ENCODE measurements at regions not wholly inside any gene's neighbourhood (a gene's known extent, or its start where the extent isn't known, plus 50 kb on each side); places are given as distances from the start of the nearest gene placed in this dataset.
"Not testable (repeated sequence)": the region's sequence is repeated elsewhere in the genome, so short reads cannot be mapped to it uniquely, and the experiment has no call there.

DNA sequence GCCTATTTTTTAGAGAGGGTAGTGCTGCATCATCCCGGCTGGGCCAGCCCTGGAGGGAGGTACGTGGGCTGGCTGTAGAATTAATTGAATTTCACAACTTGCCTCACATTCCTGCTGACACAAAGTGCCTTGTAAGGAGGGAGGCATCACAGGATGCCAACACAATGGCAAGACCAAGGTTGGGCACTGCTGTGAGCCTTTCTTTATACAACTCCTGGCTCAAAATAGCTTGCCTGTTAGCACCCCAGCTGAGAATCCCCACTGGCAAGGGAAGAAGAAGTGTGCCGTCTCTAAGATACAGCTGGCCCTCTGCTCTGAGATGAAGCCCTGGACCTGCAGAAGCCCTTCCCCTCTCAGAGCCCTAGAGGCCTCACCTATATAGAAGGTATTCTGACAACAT, 873.9 kb downstream of the GRID1 start:
- CTCF ChIA-PET = interaction anchor here (0.9 kb wide), 1 partner anchor 36 kb away, joined by 4 read pairs; no protein-coding TSS in a partner anchor
- H3K4me1 Mint-ChIP-seq = peaks cover 22% of the 10 kb centered on the region
- peaks cover 90% of the 10 kb centered on the region for H3K27me3 Mint-ChIP-seq (ENCODE audit: low read depth)

DNA sequence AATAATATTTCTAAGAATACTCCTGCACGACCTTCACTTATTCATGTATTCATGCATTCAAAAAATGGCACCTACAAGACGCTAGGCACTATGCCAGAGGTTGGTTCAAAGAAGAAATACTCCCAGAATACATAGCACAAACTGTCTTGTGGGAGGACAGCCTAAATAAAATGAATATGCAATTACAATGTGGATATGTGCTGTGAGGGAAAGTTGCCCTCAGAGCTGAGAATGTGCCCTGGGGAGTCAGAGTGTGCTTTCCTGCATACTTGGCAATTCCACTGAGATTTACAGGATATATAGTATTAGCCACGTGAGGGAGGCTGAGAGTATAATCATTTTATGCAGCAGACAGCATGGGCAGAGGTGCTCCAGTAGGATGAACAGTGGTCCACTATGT, 872.9 kb downstream of the GRID1 start:
- H3K4me3 Mint-ChIP-seq = no peak overlapping the region
- H3K9me3 Mint-ChIP-seq = no peaks in the 10 kb centered on the region
- TF ChIP-seq ZBTB21 (CRISPR knock-in tag; IDR thresholded peaks at IDR 0.05; ENCODE audit: borderline replicate concordance) (no peak), IRF2 (CRISPR knock-in tag; IDR thresholded peaks at IDR 0.05; ENCODE audit: borderline replicate concordance, low read depth) (no peak), TCF7 (CRISPR knock-in tag; IDR thresholded peaks at IDR 0.05; ENCODE audit: low read depth) (no peak), PRRX2 (CRISPR knock-in tag; IDR thresholded peaks at IDR 0.05) (no peak), ZNF396 (CRISPR knock-in tag; IDR thresholded peaks at IDR 0.05; ENCODE audit: borderline replicate concordance) (no peak), SMAD4 (CRISPR knock-in tag; IDR thresholded peaks at IDR 0.05) (no peak), NFATC4 (CRISPR knock-in tag; IDR thresholded peaks at IDR 0.05) (no peak), MYBL2 (CRISPR knock-in tag; IDR thresholded peaks at IDR 0.05) (no peak), E2F4 (CRISPR knock-in tag; IDR thresholded peaks at IDR 0.05; ENCODE audit: borderline replicate concordance, low read depth) (no peak)
- TF ChIP-seq, protein P1, sequence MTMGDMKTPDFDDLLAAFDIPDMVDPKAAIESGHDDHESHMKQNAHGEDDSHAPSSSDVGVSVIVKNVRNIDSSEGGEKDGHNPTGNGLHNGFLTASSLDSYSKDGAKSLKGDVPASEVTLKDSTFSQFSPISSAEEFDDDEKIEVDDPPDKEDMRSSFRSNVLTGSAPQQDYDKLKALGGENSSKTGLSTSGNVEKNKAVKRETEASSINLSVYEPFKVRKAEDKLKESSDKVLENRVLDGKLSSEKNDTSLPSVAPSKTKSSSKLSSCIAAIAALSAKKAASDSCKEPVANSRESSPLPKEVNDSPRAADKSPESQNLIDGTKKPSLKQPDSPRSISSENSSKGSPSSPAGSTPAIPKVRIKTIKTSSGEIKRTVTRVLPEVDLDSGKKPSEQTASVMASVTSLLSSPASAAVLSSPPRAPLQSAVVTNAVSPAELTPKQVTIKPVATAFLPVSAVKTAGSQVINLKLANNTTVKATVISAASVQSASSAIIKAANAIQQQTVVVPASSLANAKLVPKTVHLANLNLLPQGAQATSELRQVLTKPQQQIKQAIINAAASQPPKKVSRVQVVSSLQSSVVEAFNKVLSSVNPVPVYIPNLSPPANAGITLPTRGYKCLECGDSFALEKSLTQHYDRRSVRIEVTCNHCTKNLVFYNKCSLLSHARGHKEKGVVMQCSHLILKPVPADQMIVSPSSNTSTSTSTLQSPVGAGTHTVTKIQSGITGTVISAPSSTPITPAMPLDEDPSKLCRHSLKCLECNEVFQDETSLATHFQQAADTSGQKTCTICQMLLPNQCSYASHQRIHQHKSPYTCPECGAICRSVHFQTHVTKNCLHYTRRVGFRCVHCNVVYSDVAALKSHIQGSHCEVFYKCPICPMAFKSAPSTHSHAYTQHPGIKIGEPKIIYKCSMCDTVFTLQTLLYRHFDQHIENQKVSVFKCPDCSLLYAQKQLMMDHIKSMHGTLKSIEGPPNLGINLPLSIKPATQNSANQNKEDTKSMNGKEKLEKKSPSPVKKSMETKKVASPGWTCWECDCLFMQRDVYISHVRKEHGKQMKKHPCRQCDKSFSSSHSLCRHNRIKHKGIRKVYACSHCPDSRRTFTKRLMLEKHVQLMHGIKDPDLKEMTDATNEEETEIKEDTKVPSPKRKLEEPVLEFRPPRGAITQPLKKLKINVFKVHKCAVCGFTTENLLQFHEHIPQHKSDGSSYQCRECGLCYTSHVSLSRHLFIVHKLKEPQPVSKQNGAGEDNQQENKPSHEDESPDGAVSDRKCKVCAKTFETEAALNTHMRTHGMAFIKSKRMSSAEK (CRISPR knock-in tag; IDR thresholded peaks at IDR 0.05; ENCODE audit: borderline replicate concordance) = no peak
- TF ChIP-seq, protein P2, sequence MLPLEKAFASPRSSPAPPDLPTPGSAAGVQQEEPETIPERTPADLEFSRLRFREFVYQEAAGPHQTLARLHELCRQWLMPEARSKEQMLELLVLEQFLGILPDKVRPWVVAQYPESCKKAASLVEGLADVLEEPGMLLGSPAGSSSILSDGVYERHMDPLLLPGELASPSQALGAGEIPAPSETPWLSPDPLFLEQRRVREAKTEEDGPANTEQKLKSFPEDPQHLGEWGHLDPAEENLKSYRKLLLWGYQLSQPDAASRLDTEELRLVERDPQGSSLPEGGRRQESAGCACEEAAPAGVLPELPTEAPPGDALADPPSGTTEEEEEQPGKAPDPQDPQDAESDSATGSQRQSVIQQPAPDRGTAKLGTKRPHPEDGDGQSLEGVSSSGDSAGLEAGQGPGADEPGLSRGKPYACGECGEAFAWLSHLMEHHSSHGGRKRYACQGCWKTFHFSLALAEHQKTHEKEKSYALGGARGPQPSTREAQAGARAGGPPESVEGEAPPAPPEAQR (CRISPR knock-in tag; IDR thresholded peaks at IDR 0.05) = no peak
- H3K27ac Mint-ChIP-seq = no peak overlapping the region
- peaks cover 90% of the 10 kb centered on the region for H3K27me3 Mint-ChIP-seq (ENCODE audit: low read depth)
- H3K36me3 Mint-ChIP-seq = no peaks in the 10 kb centered on the region
- ChIA-PET CTCF (no interaction called here), POLR2A (no interaction called here)
- no peak for DNase-seq (ENCODE audit: low spot score)
- H3K4me1 Mint-ChIP-seq = peaks cover 22% of the 10 kb centered on the region
- no peak for ATAC-seq

More for the DNA sequence above, 873.9 kb downstream of the GRID1 start:
- Mint-ChIP-seq H3K36me3 (no peaks in the 10 kb centered on the region), H3K4me3 (no peak overlapping the region), H3K27ac (no peak overlapping the region), H3K9me3 (no peaks in the 10 kb centered on the region)
- peak; percentile 45 for DNase-seq (ENCODE audit: low spot score)
- POLR2A ChIA-PET = no interaction called here
- peak; percentile 98 for ATAC-seq
- no peak for TF ChIP-seq ELF4 (CRISPR knock-in tag; IDR thresholded peaks at IDR 0.05; ENCODE audit: low read depth)
- TF ChIP-seq NFE2L1 (CRISPR knock-in tag; IDR thresholded peaks at IDR 0.05) = no peak
- TF ChIP-seq HMGA2 (CRISPR knock-in tag; IDR thresholded peaks at IDR 0.05) = 0 out of 2 replicates have a peak, but pooled peaks have one; percentile 4
- TF ChIP-seq GTF2I (CRISPR knock-in tag; conservative IDR thresholded peaks at IDR 0.05) = no peak
- no peak for TF ChIP-seq NR3C1 (CRISPR knock-in tag; conservative IDR thresholded peaks at IDR 0.05; ENCODE audit: low read depth)
- TF ChIP-seq TEAD1 (CRISPR knock-in tag; IDR thresholded peaks at IDR 0.05) = peak; percentile 33; the same call in 1 of the 2 replicates
- peak; percentile 59; the same call in 1 of the 2 replicates for TF ChIP-seq ZNF423 (CRISPR knock-in tag; IDR thresholded peaks at IDR 0.05)
- TF ChIP-seq, protein P3, sequence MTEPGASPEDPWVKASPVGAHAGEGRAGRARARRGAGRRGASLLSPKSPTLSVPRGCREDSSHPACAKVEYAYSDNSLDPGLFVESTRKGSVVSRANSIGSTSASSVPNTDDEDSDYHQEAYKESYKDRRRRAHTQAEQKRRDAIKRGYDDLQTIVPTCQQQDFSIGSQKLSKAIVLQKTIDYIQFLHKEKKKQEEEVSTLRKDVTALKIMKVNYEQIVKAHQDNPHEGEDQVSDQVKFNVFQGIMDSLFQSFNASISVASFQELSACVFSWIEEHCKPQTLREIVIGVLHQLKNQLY (CRISPR knock-in tag; IDR thresholded peaks at IDR 0.05) = no peak

DNA sequence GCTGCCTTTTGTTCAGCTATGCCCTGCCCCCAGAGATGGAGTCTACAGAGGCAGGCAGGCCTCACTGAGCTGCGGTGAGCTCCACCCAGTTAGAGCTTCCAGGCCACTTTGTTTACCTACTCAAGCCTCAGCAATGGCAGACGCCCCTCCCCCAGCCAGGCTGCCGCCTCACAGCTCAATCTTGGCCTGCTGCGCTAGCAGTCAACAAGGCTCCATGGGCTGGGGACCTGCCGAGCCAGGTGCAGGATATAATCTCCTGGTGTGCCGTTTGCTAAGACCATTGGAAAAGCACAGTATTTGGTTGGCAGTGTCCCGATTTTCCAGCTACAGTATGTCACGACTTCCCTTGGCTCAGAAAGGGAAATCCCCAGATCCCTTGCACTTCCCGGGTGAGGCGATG, 862.0 kb downstream of the GRID1 start:
- H3K27ac Mint-ChIP-seq; CTCF ChIA-PET; H3K4me3 Mint-ChIP-seq; ATAC-seq; POLR2A ChIA-PET; DNase-seq (ENCODE audit: low spot score); H3K4me1 Mint-ChIP-seq: not testable (repeated sequence)
- Mint-ChIP-seq H3K27me3 (ENCODE audit: low read depth) (peaks cover 47% of the 10 kb centered on the region), H3K9me3 (peaks cover 62% of the 10 kb centered on the region), H3K36me3 (peaks cover 34% of the 10 kb centered on the region)

Measured in WTC11 (cell line).